Activated CD8-positive, alpha-beta T cell treated with anti-CD3 and anti-CD28 coated beads for 36 hours (primary cell): ENCODE measurements at regions not wholly inside any gene's neighbourhood (a gene's known extent, or its start where the extent isn't known, plus 50 kb on each side); places are given as distances from the start of the nearest gene placed in this dataset.

Experiments
- ATAC-seq: fragments of 200-7000 bp; cut with Tn5 transposase; one replicate; pipeline ENCODE4 v1.10.0; 2021; ENCODE audit warnings: mild to moderate bottlenecking, moderate library complexity
- CTCF ChIA-PET: fragments of 350-600 bp; sonication (Branson Sonifier 250); formaldehyde crosslinking; loops from one replicate; lab custom pipeline; 2021; ENCODE audit warnings: antibody characterized with exemption; lab: Charles Lee
- POLR2A ChIA-PET: fragments of 350-600 bp; sonication (Branson Sonifier 250); formaldehyde crosslinking; loops from one replicate; lab custom pipeline; 2021; ENCODE audit warnings: antibody characterized with exemption; lab: Charles Lee
- DNase-seq: peaks from one replicate; pipeline ENCODE4 v3.0.0-alpha.2; 2020
- H3K27ac Mint-ChIP-seq: one replicate; pipeline ENCODE4 v1.8.0; 2021; ENCODE audit warnings: mild to moderate bottlenecking, mixed read lengths
- H3K27me3 Mint-ChIP-seq: one replicate; pipeline ENCODE4 v1.8.0; 2021; ENCODE audit warnings: mixed read lengths
- H3K36me3 Mint-ChIP-seq: one replicate; pipeline ENCODE4 v1.8.0; 2021; ENCODE audit warnings: low read depth, mixed read lengths
- H3K4me1 Mint-ChIP-seq: one replicate; pipeline ENCODE4 v1.8.0; 2021; ENCODE audit warnings: low read depth, mixed read lengths
- H3K4me3 Mint-ChIP-seq: one replicate; pipeline ENCODE4 v1.8.0; 2021; ENCODE audit warnings: mild to moderate bottlenecking, moderate library complexity, mixed read lengths
- H3K9me3 Mint-ChIP-seq: one replicate; pipeline ENCODE4 v1.8.0; 2021; ENCODE audit warnings: mixed read lengths
- CTCF ChIP-seq: fragments of 200-600 bp; IDR thresholded peaks from one replicate; pipeline ENCODE4 v1.8.0; 2022; ENCODE audit warnings: antibody characterized with exemption, mild to moderate bottlenecking
- intact Hi-C: fragments of 100-400 bp; cut with micrococcal nuclease; formaldehyde crosslinking; loops from one replicate; pipeline ENCODE4 v1.10.0; 2022

DNA sequence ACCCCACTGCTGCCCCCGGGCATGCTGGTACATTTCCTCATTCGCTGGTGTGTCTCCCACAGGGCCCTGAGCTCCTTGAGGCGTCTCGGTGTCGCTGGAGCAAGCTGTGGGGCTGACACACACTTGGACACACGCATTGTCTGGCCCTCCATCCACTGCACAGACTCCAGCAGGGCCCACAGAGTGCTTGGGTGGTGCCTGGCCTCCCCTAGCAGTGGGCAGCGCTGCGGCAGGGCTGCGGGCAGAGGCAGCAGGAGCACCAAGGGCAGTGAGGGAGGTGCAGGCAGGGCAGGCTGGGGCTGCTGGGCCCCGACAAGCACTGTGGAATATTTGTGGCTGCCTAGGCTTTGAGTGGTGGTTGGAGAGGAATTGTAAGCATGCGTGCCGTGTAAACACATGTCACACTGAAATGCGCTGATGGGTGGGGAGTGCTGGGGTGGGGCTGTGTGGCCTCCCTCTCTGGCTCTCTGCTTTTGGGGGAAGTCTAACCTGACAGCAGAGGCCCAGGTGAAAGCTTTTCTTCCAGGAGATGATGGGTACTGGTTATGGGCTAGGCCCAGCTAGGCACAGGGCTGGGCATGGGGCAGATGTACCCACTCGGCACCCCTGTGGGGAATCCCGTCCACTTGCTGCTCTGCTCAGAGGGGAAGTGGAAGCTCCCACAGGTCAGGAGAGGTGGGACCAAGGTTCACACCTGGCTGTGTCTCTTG lies 55.5 kb upstream of the HS6ST1 start:
- DNase-seq (no peak), ATAC-seq (no peak)
- H3K9me3 Mint-ChIP-seq: no peaks in the 10 kb centered on the region
- POLR2A ChIA-PET: interaction anchor here (0.6 kb wide), 1 partner anchor 1721 kb away, joined by 3 read pairs; no protein-coding TSS in a partner anchor
- H3K27me3 Mint-ChIP-seq: peaks cover 4% of the 10 kb centered on the region
- peaks cover 8% of the 10 kb centered on the region for H3K4me1 Mint-ChIP-seq
- H3K36me3 Mint-ChIP-seq: no peaks in the 10 kb centered on the region
- H3K27ac Mint-ChIP-seq: no peak overlapping the region
- CTCF ChIA-PET: no interaction called here
- intact Hi-C loops: no loop called here
- H3K4me3 Mint-ChIP-seq: no peak overlapping the region
- TF ChIP-seq CTCF: no peak

DNA sequence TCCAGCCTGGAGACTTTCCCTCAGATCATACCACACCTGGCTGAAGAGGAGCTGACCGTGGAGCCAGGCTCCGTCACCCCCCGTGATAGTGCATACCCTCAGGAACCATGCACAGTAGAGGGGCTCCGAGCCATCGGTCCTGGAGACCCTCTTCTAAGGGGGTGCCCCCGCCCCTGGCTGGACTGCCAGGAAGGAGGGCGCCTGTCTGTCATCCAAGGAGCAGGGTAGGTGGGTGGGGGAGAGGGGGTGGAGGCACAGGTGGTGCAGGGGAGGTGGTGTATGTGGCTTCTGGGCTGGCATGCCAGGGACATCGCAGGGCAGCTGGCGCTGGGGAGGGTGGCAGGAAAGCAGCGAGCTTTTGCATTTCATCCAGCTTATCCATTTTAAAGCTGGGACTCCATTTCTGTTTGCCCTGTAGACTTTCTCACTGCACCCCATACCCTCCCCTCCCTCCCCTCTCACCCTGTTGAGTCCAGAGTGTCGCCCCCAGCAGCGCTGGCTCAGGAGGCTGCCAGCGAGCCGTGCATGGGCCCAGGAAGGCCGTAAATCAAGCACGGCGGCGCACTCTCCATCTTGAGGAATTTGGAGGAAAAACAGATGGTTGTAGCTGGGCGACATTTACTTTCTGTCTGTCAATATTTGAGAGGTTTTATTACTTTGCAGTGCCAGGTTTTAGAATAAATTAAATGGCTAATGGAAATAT lies 56.2 kb upstream of the HS6ST1 start:
- CTCF ChIA-PET: no interaction called here
- POLR2A ChIA-PET: no interaction called here
- H3K36me3 Mint-ChIP-seq: no peaks in the 10 kb centered on the region
- H3K27ac Mint-ChIP-seq: no peak overlapping the region
- H3K9me3 Mint-ChIP-seq: no peaks in the 10 kb centered on the region
- ATAC-seq: no peak
- TF ChIP-seq CTCF: no peak
- DNase-seq: no peak
- H3K27me3 Mint-ChIP-seq: peaks cover 1% of the 10 kb centered on the region
- H3K4me3 Mint-ChIP-seq: no peak overlapping the region
- intact Hi-C loops: no loop called here
- H3K4me1 Mint-ChIP-seq: peaks cover 8% of the 10 kb centered on the region

GRCh38 chr2:128375454-128375853 lies 56.8 kb upstream of the HS6ST1 start:
- intact Hi-C loops: no loop called here
- ChIA-PET CTCF (no interaction called here), POLR2A (no interaction called here)
- TF ChIP-seq CTCF: no peak
- Mint-ChIP-seq H3K27ac (no peak overlapping the region), H3K4me3 (no peak overlapping the region), H3K4me1 (peaks cover 8% of the 10 kb centered on the region), H3K36me3 (no peaks in the 10 kb centered on the region), H3K27me3 (peaks cover 1% of the 10 kb centered on the region), H3K9me3 (no peaks in the 10 kb centered on the region)
- ATAC-seq: no peak
- no peak for DNase-seq

DNA sequence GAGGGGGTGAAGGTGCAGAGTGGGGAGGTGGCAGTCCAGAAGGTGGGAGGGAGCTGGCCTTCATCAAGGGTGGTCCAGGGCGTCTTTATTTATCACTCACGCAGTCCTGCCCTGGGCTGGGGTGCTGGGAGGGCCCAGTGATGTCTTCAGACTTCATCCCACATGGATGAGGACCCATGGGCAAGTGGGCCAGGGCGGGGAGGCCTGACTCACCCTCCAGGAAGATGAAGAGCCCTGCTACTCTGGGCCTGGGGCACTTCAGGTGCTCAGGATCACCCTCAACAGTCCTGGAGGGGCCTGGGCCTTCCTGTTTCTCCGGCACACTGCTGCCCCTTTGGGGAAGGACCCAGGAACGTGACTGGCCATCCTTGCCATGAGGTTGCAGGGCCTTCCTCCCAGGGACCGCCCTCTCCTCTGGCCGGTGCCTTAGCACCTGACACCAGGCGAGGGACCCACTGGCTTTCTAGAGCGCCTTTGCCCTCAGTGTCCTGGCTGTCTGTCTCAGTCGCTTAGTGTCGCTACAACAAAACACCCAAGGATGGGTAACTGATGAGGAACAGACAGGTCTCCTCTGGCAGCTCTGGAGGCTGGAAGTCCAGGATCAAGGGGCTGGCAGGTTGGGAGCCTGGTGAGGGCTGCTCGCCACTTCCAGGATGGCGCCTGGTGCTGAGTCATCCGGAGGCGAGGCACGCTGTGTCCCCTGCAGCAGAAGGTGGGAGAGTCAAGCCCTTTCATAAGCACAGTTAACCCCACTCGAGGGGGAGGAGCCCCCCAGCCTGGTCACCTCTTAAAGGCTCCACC lies 57.8 kb upstream of the HS6ST1 start:
- intact Hi-C loops: no loop called here
- Mint-ChIP-seq H3K4me1 (peaks cover 8% of the 10 kb centered on the region), H3K4me3 (no peak overlapping the region), H3K27ac (no peak overlapping the region), H3K9me3 (no peaks in the 10 kb centered on the region), H3K27me3 (peaks cover 1% of the 10 kb centered on the region), H3K36me3 (no peaks in the 10 kb centered on the region)
- POLR2A ChIA-PET: no interaction called here
- DNase-seq: no peak
- ATAC-seq: no peak
- CTCF ChIA-PET: no interaction called here
- TF ChIP-seq CTCF: no peak
